Nephron (organoid): ENCODE measurements at regions not wholly inside any gene's neighbourhood (a gene's known extent, or its start where the extent isn't known, plus 50 kb on each side); places are given as distances from the start of the nearest gene placed in this dataset.

Experiments used
- H3K27ac Mint-ChIP-seq, 3 experiments: 2 replicates each; pipeline ENCODE4 v1.8.0; 2020; ENCODE audit warnings: mixed read lengths in 3 of 3, mild to moderate bottlenecking in 2 of 3, moderate library complexity in 1 of 3
- H3K27me3 Mint-ChIP-seq: 2 replicates; pipeline ENCODE4 v1.8.0; 2021; ENCODE audit warnings: low read depth, mild to moderate bottlenecking, moderate library complexity, mixed read lengths
- H3K36me3 Mint-ChIP-seq: 2 replicates; pipeline ENCODE4 v1.8.0; 2020; ENCODE audit warnings: low read depth, mixed read lengths
- H3K4me1 Mint-ChIP-seq: 2 replicates; pipeline ENCODE4 v1.8.0; 2020; ENCODE audit warnings: mixed read lengths
- H3K4me3 Mint-ChIP-seq, 3 experiments: 2 replicates each; pipeline ENCODE4 v1.8.0; 2020; ENCODE audit warnings: mild to moderate bottlenecking in 3 of 3, mixed read lengths in 3 of 3, moderate library complexity in 2 of 3
- H3K9me3 Mint-ChIP-seq: 2 replicates; pipeline ENCODE4 v1.8.0; 2020; ENCODE audit warnings: mixed read lengths
- CTCF ChIP-seq, 3 experiments: fragments of 200-600 bp; sonication (generic); IDR thresholded peaks; one replicate each; pipeline ENCODE4 v1.5.0; 2021; ENCODE audit warnings: antibody characterized with exemption in 3 of 3; ENCODE audit not compliant: unreplicated experiment in 3 of 3

GRCh38 chr9:89998633-89999032 lies 393.8 kb downstream of the GADD45G start:
- Mint-ChIP-seq H3K4me1 (peaks cover 59% of the 10 kb centered on the region), H3K4me3 (no peak overlapping the region), H3K27me3 (peaks cover 8% of the 10 kb centered on the region), H3K36me3 (no peaks in the 10 kb centered on the region), H3K9me3 (no peaks in the 10 kb centered on the region), H3K27ac (peak overlapping the region; percentile 20 to 73 (median 61))
- TF ChIP-seq CTCF (IDR thresholded peaks at IDR 0.05; ENCODE audit: unreplicated experiment in 3 of 3), result no peak

DNA sequence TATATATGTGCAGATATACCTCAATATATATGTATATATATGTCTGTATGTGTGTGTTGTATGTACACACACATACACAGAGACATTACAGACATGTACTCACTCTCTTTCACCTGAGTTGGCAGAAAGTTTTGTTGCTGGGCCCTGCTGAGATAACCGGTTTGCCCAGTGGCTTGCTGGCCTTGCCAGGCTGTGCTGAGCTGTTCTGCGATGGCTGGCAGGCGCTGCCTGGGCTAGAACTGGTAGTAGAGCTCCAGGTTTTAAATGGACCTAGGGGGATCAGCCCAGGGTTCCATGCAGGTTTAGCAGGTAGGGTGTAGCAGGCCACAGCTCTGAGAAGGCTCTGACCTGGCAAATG lies 394.3 kb downstream of the GADD45G start:
- H3K36me3 Mint-ChIP-seq, result no peaks in the 10 kb centered on the region
- H3K27ac Mint-ChIP-seq, result peak overlapping the region; percentile 20 to 73 (median 61)
- no peak overlapping the region for H3K4me3 Mint-ChIP-seq
- peaks cover 64% of the 10 kb centered on the region for H3K4me1 Mint-ChIP-seq
- peaks cover 11% of the 10 kb centered on the region for H3K27me3 Mint-ChIP-seq
- H3K9me3 Mint-ChIP-seq, result no peaks in the 10 kb centered on the region
- TF ChIP-seq CTCF (IDR thresholded peaks at IDR 0.05; ENCODE audit: unreplicated experiment in 3 of 3), result no peak

- H3K4me3 Mint-ChIP-seq, result peak overlapping the region; percentile 49 to 71 (median 63)
- peaks cover under 1% of the 10 kb centered on the region for H3K9me3 Mint-ChIP-seq
- peaks cover 64% of the 10 kb centered on the region for H3K4me1 Mint-ChIP-seq
- H3K36me3 Mint-ChIP-seq, result no peaks in the 10 kb centered on the region
- no peak for TF ChIP-seq CTCF (IDR thresholded peaks at IDR 0.05; ENCODE audit: unreplicated experiment in 3 of 3)
- H3K27me3 Mint-ChIP-seq, result peaks cover 11% of the 10 kb centered on the region
- H3K27ac Mint-ChIP-seq, result peak overlapping the region; percentile 75 to 83 (median 82)
Measured at GRCh38 chr9:89999534-90000370, 394.9 kb downstream of the GADD45G start.

DNA sequence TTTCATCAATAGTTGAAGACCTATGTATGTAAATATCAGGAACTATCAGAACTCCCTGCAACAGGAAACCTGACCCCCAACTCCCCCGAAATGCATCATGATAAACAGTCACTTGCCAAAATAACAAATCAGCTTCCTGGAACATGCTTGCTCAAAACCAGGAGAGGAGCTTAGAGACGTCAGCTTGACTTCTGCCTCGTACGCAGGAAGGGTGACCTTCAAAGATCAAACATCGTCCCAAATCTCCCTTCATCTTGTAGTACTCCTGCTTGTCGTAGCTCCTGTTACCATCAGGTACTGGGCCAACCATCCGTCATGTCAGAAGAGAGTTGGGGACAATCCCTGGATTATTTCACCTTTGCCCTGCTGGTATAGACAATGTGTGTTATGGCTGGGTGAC lies 396.1 kb downstream of the GADD45G start:
- peak overlapping the region in 2 of 3 experiments; percentile 19 to 63 for H3K4me3 Mint-ChIP-seq

DNA sequence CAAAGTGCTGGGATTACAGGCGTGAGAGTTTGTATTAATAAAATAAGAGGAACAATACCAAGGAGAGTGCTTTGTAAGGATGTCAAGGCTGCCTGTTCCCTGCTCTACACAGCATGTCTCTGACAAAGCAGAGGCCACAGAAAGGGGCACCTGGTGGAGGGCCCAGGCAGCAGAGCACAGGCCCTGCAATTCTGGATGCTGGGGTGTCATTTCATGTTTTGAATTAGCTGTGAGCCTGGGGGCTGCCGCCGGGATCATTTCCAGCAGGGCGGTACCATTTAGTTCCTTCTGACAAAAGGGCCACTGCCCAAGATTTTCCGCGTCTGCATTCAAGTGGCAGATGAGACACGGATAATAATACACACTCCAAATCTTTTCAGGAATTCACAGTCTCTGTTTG lies 396.9 kb downstream of the GADD45G start:
- TF ChIP-seq CTCF (IDR thresholded peaks at IDR 0.05; ENCODE audit: unreplicated experiment in 3 of 3), result no peak
- H3K27me3 Mint-ChIP-seq, result peaks cover 11% of the 10 kb centered on the region
- H3K36me3 Mint-ChIP-seq, result no peaks in the 10 kb centered on the region
- H3K27ac Mint-ChIP-seq, result peak overlapping the region; percentile 75 to 83 (median 79)
- H3K9me3 Mint-ChIP-seq, result peaks cover 3% of the 10 kb centered on the region
- peaks cover 57% of the 10 kb centered on the region for H3K4me1 Mint-ChIP-seq
- peak overlapping the region in 1 of 3 experiments; percentile 29 for H3K4me3 Mint-ChIP-seq

More for the DNA sequence above, 396.1 kb downstream of the GADD45G start:
- Mint-ChIP-seq H3K27ac (peak overlapping the region; percentile 75 to 83 (median 82)), H3K4me1 (peaks cover 56% of the 10 kb centered on the region), H3K9me3 (peaks cover 3% of the 10 kb centered on the region), H3K36me3 (no peaks in the 10 kb centered on the region), H3K27me3 (peaks cover 11% of the 10 kb centered on the region)
- no peak for TF ChIP-seq CTCF (IDR thresholded peaks at IDR 0.05; ENCODE audit: unreplicated experiment in 3 of 3)
